CD14-positive monocyte (primary cell): ENCODE measurements at regions not wholly inside any gene's neighbourhood (a gene's known extent, or its start where the extent isn't known, plus 50 kb on each side); places are given as distances from the start of the nearest gene placed in this dataset.

Source experiments
- DNase-seq, 3 donors: peaks; one replicate each; pipeline ENCODE4 v3.0.0-alpha.2; 2011 to 2022
- H2AFZ ChIP-seq: 2 replicates; pipeline ENCODE4 v1.6.0; 2012; ENCODE audit warnings: mild to moderate bottlenecking, low read depth, low read length, inconsistent platforms; ENCODE audit not compliant: insufficient read depth, poor library complexity, severe bottlenecking
- H3K27ac ChIP-seq, 2 donors: 1 replicate in 1 of 2; 2 replicates in 1 of 2; pipeline ENCODE4 v1.5.1; 2012 to 2013; ENCODE audit warnings: low read length in 2 of 2, control low read depth in 1 of 2, inconsistent platforms in 1 of 2, low read depth in 1 of 2, mild to moderate bottlenecking in 1 of 2
- H3K27me3 ChIP-seq, 2 donors: one replicate each; pipeline versions ENCODE4 v1.6.0 to v1.6.1; 2011 to 2013; ENCODE audit warnings: low read length in 2 of 2; ENCODE audit not compliant: control insufficient read depth in 2 of 2, insufficient read depth in 2 of 2
- H3K36me3 ChIP-seq, 2 donors: replicated peaks in 1 of 2; 1 replicate in 1 of 2; 2 replicates in 1 of 2; pipeline versions ENCODE4 v1.5.1 to v1.6.1; 2012 to 2013; ENCODE audit warnings: low read length in 2 of 2, control low read depth in 1 of 2, inconsistent platforms in 1 of 2, mild to moderate bottlenecking in 1 of 2; ENCODE audit not compliant: insufficient read depth in 2 of 2, control insufficient read depth in 1 of 2
- H3K4me1 ChIP-seq, 2 donors: 1 replicate in 1 of 2; 2 replicates in 1 of 2; pipeline versions ENCODE4 v1.5.1 to v1.6.1; 2012 to 2013; ENCODE audit warnings: low read length in 2 of 2, control low read depth in 1 of 2, inconsistent platforms in 1 of 2, mild to moderate bottlenecking in 1 of 2, moderate library complexity in 1 of 2; ENCODE audit not compliant: insufficient read depth in 2 of 2, control insufficient read depth in 1 of 2
- H3K4me2 ChIP-seq: replicated peaks from 2 replicates; pipeline ENCODE3; 2012; ENCODE audit warnings: low read length, moderate library complexity, mild to moderate bottlenecking; ENCODE audit not compliant: poor library complexity, severe bottlenecking; ENCODE audit errors: extremely low read depth
- H3K4me3 ChIP-seq, 3 experiments: fragments of 200-600 bp in 1 of 3; sonication (generic) in 1 of 3; replicated peaks in 1 of 3; 1 replicate in 2 of 3; 2 replicates in 1 of 3; pipeline ENCODE4 v1.5.1; 2011 to 2013; ENCODE audit warnings: low read length in 3 of 3, mild to moderate bottlenecking in 3 of 3, control low read depth in 2 of 3, low read depth in 2 of 3, inconsistent platforms in 1 of 3, moderate library complexity in 1 of 3
- H3K79me2 ChIP-seq: 2 replicates; pipeline ENCODE4 v1.6.0; 2012; ENCODE audit warnings: mild to moderate bottlenecking, control low read depth, inconsistent platforms, low read length, moderate library complexity; ENCODE audit not compliant: insufficient read depth
- H3K9ac ChIP-seq: 2 replicates; pipeline ENCODE4 v1.6.0; 2017; ENCODE audit warnings: low read length, mild to moderate bottlenecking; ENCODE audit not compliant: insufficient read depth, poor library complexity, severe bottlenecking
- H3K9me3 ChIP-seq, 2 donors: replicated peaks in 1 of 2; 1 replicate in 1 of 2; 2 replicates in 1 of 2; pipeline versions ENCODE4 v1.5.1 to v1.6.1; 2012 to 2013; ENCODE audit warnings: low read length in 2 of 2, control low read depth in 1 of 2; ENCODE audit not compliant: control insufficient read depth in 1 of 2, insufficient read depth in 1 of 2
- H4K20me1 ChIP-seq: 2 replicates; pipeline ENCODE4 v1.6.0; 2012; ENCODE audit warnings: mild to moderate bottlenecking, low read length, control low read depth, moderate library complexity; ENCODE audit not compliant: insufficient read depth
- H3K27ac Mint-ChIP-seq, 7 donors: one replicate each; pipeline ENCODE4 v1.8.0; 2020; ENCODE audit warnings: mild to moderate bottlenecking in 7 of 7, mixed read lengths in 7 of 7, moderate library complexity in 6 of 7, inconsistent platforms in 2 of 7
- H3K27me3 Mint-ChIP-seq, 3 donors: one replicate each; pipeline ENCODE4 v1.8.0; 2021 to 2022; ENCODE audit warnings: low read depth in 3 of 3, mild to moderate bottlenecking in 3 of 3, mixed read lengths in 3 of 3, moderate library complexity in 3 of 3, inconsistent platforms in 1 of 3
- H3K36me3 Mint-ChIP-seq, 2 donors: one replicate each; pipeline ENCODE4 v1.8.0; 2020; ENCODE audit warnings: mixed read lengths in 2 of 2, inconsistent platforms in 1 of 2, mild to moderate bottlenecking in 1 of 2
- H3K4me1 Mint-ChIP-seq: one replicate; pipeline ENCODE4 v1.8.0; 2020; ENCODE audit warnings: mild to moderate bottlenecking, mixed read lengths
- H3K4me3 Mint-ChIP-seq, 2 donors: one replicate each; pipeline ENCODE4 v1.8.0; 2020; ENCODE audit warnings: mild to moderate bottlenecking in 2 of 2, mixed read lengths in 2 of 2, moderate library complexity in 1 of 2
- H3K9me3 Mint-ChIP-seq, 7 donors: one replicate each; pipeline ENCODE4 v1.8.0; 2020 to 2022; ENCODE audit warnings: mixed read lengths in 7 of 7, mild to moderate bottlenecking in 6 of 7, moderate library complexity in 6 of 7, inconsistent platforms in 2 of 7
- CTCF ChIP-seq: fragments of 200-600 bp; IDR thresholded peaks from one replicate; pipeline ENCODE4 v1.8.0; 2022; ENCODE audit warnings: antibody characterized with exemption, mild to moderate bottlenecking
- WGBS: methylation state at CpG from one replicate; pipeline ENCODE4 v1.1.5; 2013; ENCODE audit warnings: missing lambda C conversion rate; ENCODE audit not compliant: insufficient coverage; 5-methylcytosine and 5-hydroxymethylcytosine counted together
- intact Hi-C, 2 donors: fragments of 100-400 bp; cut with micrococcal nuclease; formaldehyde crosslinking; loops; one replicate each; pipeline versions ENCODE4 v1.15.0 to v1.15.1; 2023

GRCh38 chr2:21920721-21921120 is 797.0 kb downstream of the TDRD15 start:
- Histone ChIP-seq H3K4me3 (no peak overlapping the region), H3K9ac (no peak overlapping the region), H3K36me3 (no peaks in the 10 kb centered on the region), H3K4me1 (no peaks in the 10 kb centered on the region), H3K27me3 (no peaks in the 10 kb centered on the region), H4K20me1 (no peaks in the 10 kb centered on the region), H3K79me2 (no peaks in the 10 kb centered on the region), H3K4me2 (no peak overlapping the region), H3K9me3 (peaks cover under 1 to 5% of the 10 kb centered on the region in 2 donors), H3K27ac (no peak overlapping the region), H2AFZ (no peak overlapping the region)
- Mint-ChIP-seq H3K4me3 (no peak overlapping the region), H3K27me3 (no peaks in the 10 kb centered on the region), H3K4me1 (no peaks in the 10 kb centered on the region), H3K36me3 (no peaks in the 10 kb centered on the region), H3K27ac (no peak overlapping the region), H3K9me3 (peaks cover 2 to 6% (median 2%) of the 10 kb centered on the region in 7 donors)
- intact Hi-C loops = no loop called here
- WGBS = 79% methylated on average over 4 of the region's 4 CpGs
- no peak for TF ChIP-seq CTCF
- no peak for DNase-seq

- H3K36me3 ChIP-seq = no peaks in the 10 kb centered on the region
- no peak overlapping the region for H2AFZ ChIP-seq
- Mint-ChIP-seq H3K9me3 (peaks cover 2 to 8% (median 6%) of the 10 kb centered on the region in 7 donors), H3K4me1 (no peaks in the 10 kb centered on the region), H3K4me3 (no peak overlapping the region), H3K27ac (no peak overlapping the region), H3K36me3 (no peaks in the 10 kb centered on the region), H3K27me3 (no peaks in the 10 kb centered on the region)
- H3K9ac ChIP-seq = no peak overlapping the region
- intact Hi-C loops = no loop called here
- no peaks in the 10 kb centered on the region for H3K4me1 ChIP-seq
- H3K27ac ChIP-seq = no peak overlapping the region
- no peak overlapping the region for H3K4me2 ChIP-seq
- H4K20me1 ChIP-seq = no peaks in the 10 kb centered on the region
- H3K4me3 ChIP-seq = no peak overlapping the region
- H3K27me3 ChIP-seq = no peaks in the 10 kb centered on the region
- no peak for TF ChIP-seq CTCF
- no peak for DNase-seq
- no peaks in the 10 kb centered on the region for H3K79me2 ChIP-seq
- H3K9me3 ChIP-seq = peaks cover 6% of the 10 kb centered on the region in 2 donors
- WGBS = no CpG with 5 or more reads among the region's 2 CpGs
Observed at GRCh38 chr2:21924640-21925285, 801.0 kb downstream of the TDRD15 start.
